Endodermal cell (in vitro differentiated cells): ENCODE measurements at regions not wholly inside any gene's neighbourhood (a gene's known extent, or its start where the extent isn't known, plus 50 kb on each side); places are given as distances from the start of the nearest gene placed in this dataset.

Experiments
- DNase-seq: peaks from one replicate; pipeline ENCODE4 v3.0.0-alpha.2; 2017
- H3K27ac ChIP-seq: 2 replicates; pipeline ENCODE4 v1.5.1; 2013; ENCODE audit warnings: mild to moderate bottlenecking, low read depth, low read length, moderate library complexity
- H3K27me3 ChIP-seq: 2 replicates; pipeline ENCODE4 v1.6.1; 2013; ENCODE audit warnings: mild to moderate bottlenecking, low read length, moderate library complexity; ENCODE audit not compliant: insufficient read depth, control insufficient read depth, poor library complexity, severe bottlenecking
- H3K36me3 ChIP-seq: 2 replicates; pipeline ENCODE4 v1.7.0; 2013; ENCODE audit warnings: mild to moderate bottlenecking, low read length, moderate library complexity; ENCODE audit not compliant: control insufficient read depth, insufficient read depth
- H3K4me1 ChIP-seq: one replicate; pipeline ENCODE4 v1.7.0; 2013; ENCODE audit warnings: low read length; ENCODE audit not compliant: control insufficient read depth, insufficient read depth
- H3K4me3 ChIP-seq: 2 replicates; pipeline ENCODE4 v1.5.1; 2013; ENCODE audit warnings: mild to moderate bottlenecking, low read length, moderate library complexity
- H3K9ac ChIP-seq: 2 replicates; pipeline ENCODE4 v1.6.1; 2013; ENCODE audit warnings: mild to moderate bottlenecking, low read length, moderate library complexity; ENCODE audit not compliant: poor library complexity, severe bottlenecking; ENCODE audit errors: extremely low read depth
- H3K9me3 ChIP-seq: 2 replicates; pipeline ENCODE4 v1.6.1; 2013; ENCODE audit warnings: mild to moderate bottlenecking, low read length, moderate library complexity; ENCODE audit not compliant: control insufficient read depth
- H3K27ac Mint-ChIP-seq: 2 replicates; pipeline ENCODE4 v1.8.0; 2020; ENCODE audit warnings: mixed read lengths
- H3K27me3 Mint-ChIP-seq: 2 replicates; pipeline ENCODE4 v1.8.0; 2021; ENCODE audit warnings: mild to moderate bottlenecking, mixed read lengths; ENCODE audit not compliant: insufficient read depth
- H3K36me3 Mint-ChIP-seq: 2 replicates; pipeline ENCODE4 v1.8.0; 2020; ENCODE audit warnings: low read depth, mixed read lengths
- H3K4me1 Mint-ChIP-seq: 2 replicates; pipeline ENCODE4 v1.8.0; 2020; ENCODE audit warnings: mixed read lengths
- H3K4me3 Mint-ChIP-seq: 2 replicates; pipeline ENCODE4 v1.8.0; 2020; ENCODE audit warnings: mild to moderate bottlenecking, moderate library complexity, mixed read lengths
- H3K9me3 Mint-ChIP-seq: 2 replicates; pipeline ENCODE4 v1.8.0; 2020; ENCODE audit warnings: mild to moderate bottlenecking, mixed read lengths
- CTCF ChIP-seq: fragments of 200-600 bp; sonication (generic); conservative IDR thresholded peaks from 2 replicates; pipeline ENCODE4 v1.5.0; 2021; ENCODE audit warnings: antibody characterized with exemption, mild to moderate bottlenecking
- WGBS, 2 experiments: methylation state at CpG; one replicate each; pipeline versions ENCODE4 v1.1.5 to v1.1.7; 2013; ENCODE audit warnings: missing lambda C conversion rate in 2 of 2, mixed read lengths in 1 of 2; ENCODE audit not compliant: insufficient coverage in 1 of 2, insufficient read length in 1 of 2; 5-methylcytosine and 5-hydroxymethylcytosine counted together

DNA sequence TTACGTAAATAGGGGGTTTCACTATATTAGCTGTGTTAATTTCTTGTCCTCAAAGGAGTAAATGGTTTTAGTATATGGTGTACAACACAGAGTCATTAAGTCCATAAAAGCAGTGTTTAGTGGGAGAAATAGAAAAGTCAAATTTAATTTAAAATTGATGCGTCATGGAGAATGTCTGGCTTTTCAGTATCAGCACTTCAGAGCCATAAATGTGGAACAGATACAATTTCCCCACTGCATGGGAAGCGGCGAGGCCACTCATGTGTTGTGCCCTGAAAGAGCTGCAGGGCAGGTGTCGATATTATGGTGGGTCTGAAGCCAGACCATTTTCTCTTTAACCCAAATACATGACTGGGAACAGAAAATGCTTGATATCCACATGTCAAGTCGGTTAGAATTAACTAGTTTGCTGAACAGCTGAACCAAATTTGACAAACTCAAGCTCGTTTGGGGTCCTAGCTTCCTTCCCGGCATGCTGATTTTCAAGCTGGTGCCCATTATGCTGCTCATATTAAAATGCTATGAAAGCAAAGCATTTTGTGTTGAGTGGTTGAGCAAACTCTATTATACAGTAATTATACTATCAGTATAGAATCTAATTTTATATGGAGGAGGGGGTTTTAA lies 364.6 kb upstream of the TBL1XR1 start:
- no peak for DNase-seq
- Histone ChIP-seq H3K4me3 (no peak overlapping the region), H3K9me3 (no peaks in the 10 kb centered on the region), H3K4me1 (no peaks in the 10 kb centered on the region), H3K27me3 (no peaks in the 10 kb centered on the region), H3K36me3 (no peaks in the 10 kb centered on the region), H3K27ac (no peak overlapping the region), H3K9ac (no peak overlapping the region)
- no peaks in the 10 kb centered on the region for H3K27me3 Mint-ChIP-seq
- H3K4me1 Mint-ChIP-seq, result peaks cover 14% of the 10 kb centered on the region
- H3K27ac Mint-ChIP-seq, result no peak overlapping the region
- WGBS, 2 experiments, result 88 to 94% methylated on average over 7 to 8 of the region's 8 CpGs
- TF ChIP-seq CTCF, result no peak
- H3K36me3 Mint-ChIP-seq, result no peaks in the 10 kb centered on the region
- no peaks in the 10 kb centered on the region for H3K9me3 Mint-ChIP-seq
- no peak overlapping the region for H3K4me3 Mint-ChIP-seq

DNA sequence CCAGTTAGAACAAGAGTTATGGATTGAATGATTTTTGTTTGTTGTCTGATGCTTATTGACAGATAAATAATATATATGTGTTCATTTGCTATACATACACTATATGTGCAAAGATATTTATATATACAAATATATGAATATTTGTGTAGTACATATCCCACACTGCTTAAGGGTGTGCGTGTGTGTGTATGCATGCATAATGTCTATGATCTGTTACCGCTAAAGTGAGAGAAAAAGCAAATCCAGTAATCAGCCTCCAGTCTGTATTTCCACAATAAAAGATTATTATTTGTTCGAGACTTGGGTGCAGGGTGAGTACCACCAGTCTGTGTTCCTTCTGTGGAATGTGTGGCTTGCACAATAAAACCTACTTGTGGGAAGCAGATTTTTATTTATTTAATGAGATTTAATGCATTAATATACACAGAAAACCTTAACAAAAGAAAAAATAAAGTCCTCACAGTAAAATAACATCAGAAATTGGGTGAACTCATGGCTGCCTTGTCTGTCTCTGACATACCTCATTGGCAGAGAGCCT lies 366.0 kb upstream of the TBL1XR1 start:
- H3K4me1 Mint-ChIP-seq, result peaks cover 14% of the 10 kb centered on the region
- no peaks in the 10 kb centered on the region for H3K9me3 ChIP-seq
- no peak overlapping the region for H3K4me3 ChIP-seq
- no peak overlapping the region for H3K4me3 Mint-ChIP-seq
- H3K36me3 Mint-ChIP-seq, result no peaks in the 10 kb centered on the region
- 93 to 100% methylated on average over 1 to 3 of the region's 3 CpGs for WGBS, 2 experiments
- TF ChIP-seq CTCF, result no peak
- H3K9me3 Mint-ChIP-seq, result no peaks in the 10 kb centered on the region
- H3K4me1 ChIP-seq, result no peaks in the 10 kb centered on the region
- no peaks in the 10 kb centered on the region for H3K27me3 Mint-ChIP-seq
- no peak for DNase-seq
- H3K27me3 ChIP-seq, result no peaks in the 10 kb centered on the region
- no peaks in the 10 kb centered on the region for H3K36me3 ChIP-seq
- no peak overlapping the region for H3K27ac Mint-ChIP-seq
- no peak overlapping the region for H3K9ac ChIP-seq
- H3K27ac ChIP-seq, result no peak overlapping the region

GRCh38 chr3:177563792-177564191 lies 366.5 kb upstream of the TBL1XR1 start:
- Histone ChIP-seq H3K4me1 (no peaks in the 10 kb centered on the region), H3K4me3 (no peak overlapping the region), H3K9me3 (no peaks in the 10 kb centered on the region), H3K36me3 (no peaks in the 10 kb centered on the region), H3K9ac (no peak overlapping the region), H3K27me3 (no peaks in the 10 kb centered on the region), H3K27ac (no peak overlapping the region)
- DNase-seq, result no peak
- WGBS, 2 experiments, result 75% methylated on average over 3 of the region's 3 CpGs; no CpG with 5 or more reads in 1 of the 2 experiments
- Mint-ChIP-seq H3K27ac (no peak overlapping the region), H3K4me1 (peaks cover 14% of the 10 kb centered on the region), H3K4me3 (no peak overlapping the region), H3K9me3 (no peaks in the 10 kb centered on the region), H3K36me3 (no peaks in the 10 kb centered on the region), H3K27me3 (no peaks in the 10 kb centered on the region)
- no peak for TF ChIP-seq CTCF
